Retinal pigment epithelial cell (primary cell): ENCODE measurements at regions not wholly inside any gene's neighbourhood (a gene's known extent, or its start where the extent isn't known, plus 50 kb on each side); places are given as distances from the start of the nearest gene placed in this dataset.

Source experiments
- DNase-seq: peaks from one replicate; pipeline ENCODE4 v3.0.0-alpha.2; 2010; ENCODE audit warnings: low read depth
- H3K4me3 ChIP-seq: 2 replicates; pipeline ENCODE4 v1.5.1; 2011; ENCODE audit warnings: mild to moderate bottlenecking, low read length, control low read depth, moderate library complexity
- CTCF ChIP-seq: conservative IDR thresholded peaks from 2 replicates; pipeline ENCODE4 v1.5.1; 2011; ENCODE audit warnings: low read depth, low read length, control low read depth, inconsistent platforms

GRCh38 chr12:84694116-84694515 lies 218.5 kb downstream of the SLC6A15 start:
- no peak overlapping the region for H3K4me3 ChIP-seq
- DNase-seq: no peak
- TF ChIP-seq CTCF: no peak

- no peak for TF ChIP-seq CTCF
- DNase-seq: no peak
- H3K4me3 ChIP-seq: no peak overlapping the region
Measured at GRCh38 chr12:84692071-84692470, 220.5 kb downstream of the SLC6A15 start.

GRCh38 chr12:84691266-84691665 lies 221.3 kb downstream of the SLC6A15 start:
- no peak for DNase-seq
- H3K4me3 ChIP-seq: no peak overlapping the region
- no peak for TF ChIP-seq CTCF

- no peak for TF ChIP-seq CTCF
Measured at GRCh38 chr12:84689638-84690037, 223.0 kb downstream of the SLC6A15 start.

GRCh38 chr12:84685379-84685778 lies 227.2 kb downstream of the SLC6A15 start:
- no peak overlapping the region for H3K4me3 ChIP-seq
- no peak for TF ChIP-seq CTCF
- DNase-seq: no peak

More at GRCh38 chr12:84689638-84690037, 223.0 kb downstream of the SLC6A15 start:
- no peak for DNase-seq
- no peak overlapping the region for H3K4me3 ChIP-seq

GRCh38 chr12:84676787-84677186 lies 235.8 kb downstream of the SLC6A15 start:
- no peak for DNase-seq
- TF ChIP-seq CTCF: no peak
- H3K4me3 ChIP-seq: no peak overlapping the region

GRCh38 chr12:84661786-84662185 lies 250.8 kb downstream of the SLC6A15 start:
- no peak for DNase-seq

More at GRCh38 chr12:84661786-84662185, 250.8 kb downstream of the SLC6A15 start:
- no peak for TF ChIP-seq CTCF
- H3K4me3 ChIP-seq: no peak overlapping the region
